Memory B cell (primary cell): ENCODE measurements at regions not wholly inside any gene's neighbourhood (a gene's known extent, or its start where the extent isn't known, plus 50 kb on each side); places are given as distances from the start of the nearest gene placed in this dataset.
"Not testable (repeated sequence)": the region's sequence is repeated elsewhere in the genome, so short reads cannot be mapped to it uniquely, and the experiment has no call there.

ENCODE experiments used
- ATAC-seq: fragments of 150-1000 bp; cut with Tn5 transposase; 2 replicates; pipeline ENCODE4 v1.10.0; 2021; ENCODE audit warnings: low read depth, mild to moderate bottlenecking, moderate library complexity
- DNase-seq, 2 donors: peaks; one replicate each; pipeline ENCODE4 v3.0.0; 2022; ENCODE audit warnings: low spot score in 2 of 2
- H3K27ac Mint-ChIP-seq: one replicate; pipeline ENCODE4 v1.8.0; 2022; ENCODE audit warnings: mild to moderate bottlenecking, moderate library complexity, mixed read lengths
- H3K27me3 Mint-ChIP-seq: one replicate; pipeline ENCODE4 v1.8.0; 2022; ENCODE audit warnings: mixed read lengths
- H3K36me3 Mint-ChIP-seq: one replicate; pipeline ENCODE4 v1.8.0; 2022; ENCODE audit warnings: mild to moderate bottlenecking, mixed read lengths
- H3K4me1 Mint-ChIP-seq: one replicate; pipeline ENCODE4 v1.8.0; 2022; ENCODE audit warnings: mixed read lengths
- H3K4me3 Mint-ChIP-seq: one replicate; pipeline ENCODE4 v1.8.0; 2022; ENCODE audit warnings: mild to moderate bottlenecking, moderate library complexity, mixed read lengths
- H3K9me3 Mint-ChIP-seq: one replicate; pipeline ENCODE4 v1.8.0; 2022; ENCODE audit warnings: mixed read lengths

DNA sequence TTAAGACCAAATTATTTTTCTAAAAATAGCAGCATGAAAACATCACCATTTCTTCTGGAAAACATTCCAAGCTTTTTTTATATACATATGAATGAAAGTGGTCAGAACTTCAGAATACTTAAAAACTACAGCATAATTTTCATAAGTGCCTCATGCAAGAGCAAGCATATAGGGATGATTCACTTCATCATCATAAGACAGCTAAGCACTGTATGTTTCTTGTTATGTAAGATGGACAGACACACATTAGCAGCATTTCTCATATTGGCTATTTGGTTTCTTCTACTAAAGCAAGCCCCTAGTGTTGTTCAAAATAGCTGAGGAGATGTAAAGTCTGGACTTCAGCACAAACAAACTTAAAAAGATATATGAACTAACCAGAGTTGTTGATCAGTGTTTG, 213.1 kb upstream of the NOCT start:
- no peak overlapping the region for H3K27ac Mint-ChIP-seq
- no peak overlapping the region for H3K4me3 Mint-ChIP-seq
- H3K4me1 Mint-ChIP-seq, result no peaks in the 10 kb centered on the region
- ATAC-seq (no peak), DNase-seq (no peak)
- no peaks in the 10 kb centered on the region for H3K9me3 Mint-ChIP-seq
- no peaks in the 10 kb centered on the region for H3K36me3 Mint-ChIP-seq
- peaks cover 13% of the 10 kb centered on the region for H3K27me3 Mint-ChIP-seq

DNA sequence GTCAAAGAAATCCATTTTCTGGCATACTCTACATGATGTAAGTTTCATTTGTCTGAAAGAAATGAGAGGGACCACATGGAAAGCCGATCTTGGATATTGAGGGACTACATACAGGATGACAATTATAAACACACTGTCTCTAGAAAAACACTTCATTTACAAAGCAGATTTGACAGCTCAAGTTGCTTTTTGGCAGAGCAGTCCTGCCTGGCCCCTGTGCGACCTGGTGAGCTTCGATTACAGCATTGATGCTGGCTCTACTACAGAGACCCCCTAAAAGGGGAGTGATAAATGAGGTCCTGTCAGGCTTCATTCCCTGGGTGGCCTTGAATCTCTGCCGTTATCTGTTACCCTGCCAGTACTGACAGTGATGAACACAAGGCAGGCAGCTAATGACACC, 215.2 kb upstream of the NOCT start:
- no peak for DNase-seq
- H3K27ac Mint-ChIP-seq, result no peak overlapping the region
- no peak for ATAC-seq
- no peaks in the 10 kb centered on the region for H3K36me3 Mint-ChIP-seq
- H3K4me1 Mint-ChIP-seq, result peaks cover 2% of the 10 kb centered on the region
- peaks cover 2% of the 10 kb centered on the region for H3K9me3 Mint-ChIP-seq
- H3K27me3 Mint-ChIP-seq, result peaks cover 14% of the 10 kb centered on the region
- H3K4me3 Mint-ChIP-seq, result no peak overlapping the region

DNA sequence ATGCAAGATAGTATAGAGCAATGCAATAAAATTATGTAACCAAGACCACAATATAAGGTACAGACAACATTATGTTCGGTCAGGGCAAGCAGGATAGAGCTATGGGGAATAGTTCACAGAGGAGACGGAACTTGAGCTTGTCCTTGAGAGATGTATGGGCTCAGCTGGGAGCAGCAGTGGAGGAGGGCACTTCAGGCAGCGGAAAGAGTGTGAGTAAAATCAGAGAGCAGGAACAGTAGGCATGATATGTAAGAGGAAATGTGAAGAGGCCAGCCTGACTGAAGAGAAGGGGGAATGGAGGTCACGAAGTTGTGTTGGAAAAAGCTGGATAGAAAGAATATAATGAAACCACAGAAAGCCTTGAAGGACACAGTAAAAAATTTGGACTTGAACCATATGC, 217.2 kb upstream of the NOCT start:
- no peak for ATAC-seq
- Mint-ChIP-seq H3K4me3 (no peak overlapping the region), H3K27me3 (peaks cover 11% of the 10 kb centered on the region), H3K36me3 (no peaks in the 10 kb centered on the region), H3K27ac (no peak overlapping the region), H3K9me3 (peaks cover 3% of the 10 kb centered on the region), H3K4me1 (peaks cover 2% of the 10 kb centered on the region)
- no peak for DNase-seq

DNA sequence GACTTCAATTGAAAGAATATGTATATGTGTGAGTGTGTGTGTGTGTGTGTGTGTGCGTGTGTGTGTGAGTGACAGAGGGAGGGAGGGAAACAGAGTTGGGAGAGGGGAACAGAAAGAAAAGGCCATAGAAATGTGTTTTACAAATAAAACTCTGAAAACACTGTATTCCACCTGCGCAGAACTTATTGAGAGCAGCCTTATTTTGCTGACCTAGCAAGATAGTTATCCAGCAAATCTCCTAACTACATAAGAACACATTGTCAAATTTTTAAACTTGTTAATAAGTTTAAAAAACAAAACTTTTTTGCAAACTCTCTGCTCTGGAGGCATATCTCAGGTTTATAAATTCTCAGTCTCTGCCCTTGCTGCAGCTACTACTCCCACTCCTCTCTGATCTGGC, 217.9 kb upstream of the NOCT start:
- DNase-seq (no peak), ATAC-seq (no peak)
- Mint-ChIP-seq H3K9me3 (peaks cover 4% of the 10 kb centered on the region), H3K4me3 (no peak overlapping the region), H3K4me1 (peaks cover 2% of the 10 kb centered on the region), H3K27ac (no peak overlapping the region), H3K36me3 (no peaks in the 10 kb centered on the region), H3K27me3 (peaks cover 11% of the 10 kb centered on the region)

DNA sequence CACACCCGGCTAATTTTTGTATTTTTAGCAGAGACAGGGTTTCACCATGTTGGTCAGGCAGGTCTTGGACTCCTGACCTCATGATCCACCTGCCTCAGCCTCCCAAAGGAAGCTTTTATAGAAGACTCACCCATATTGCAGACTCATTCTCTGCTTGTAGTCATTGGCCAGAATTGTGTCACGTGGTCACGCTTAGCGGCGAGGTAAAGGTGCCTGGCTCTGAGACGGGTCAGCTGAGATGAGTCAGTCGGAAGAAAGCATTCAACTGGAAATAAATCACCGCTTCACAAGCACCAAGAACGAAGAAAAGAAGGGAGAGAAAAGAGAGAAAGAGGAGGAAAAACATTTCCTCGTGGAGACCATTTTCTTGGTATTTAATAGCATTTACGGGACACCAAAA, 218.8 kb upstream of the NOCT start:
- H3K4me1 Mint-ChIP-seq, result peaks cover 2% of the 10 kb centered on the region
- H3K9me3 Mint-ChIP-seq, result peaks cover 4% of the 10 kb centered on the region
- H3K36me3 Mint-ChIP-seq, result no peaks in the 10 kb centered on the region
- no peak overlapping the region for H3K27ac Mint-ChIP-seq
- no peak for DNase-seq
- H3K27me3 Mint-ChIP-seq, result peaks cover 11% of the 10 kb centered on the region
- no peak for ATAC-seq
- H3K4me3 Mint-ChIP-seq, result no peak overlapping the region

DNA sequence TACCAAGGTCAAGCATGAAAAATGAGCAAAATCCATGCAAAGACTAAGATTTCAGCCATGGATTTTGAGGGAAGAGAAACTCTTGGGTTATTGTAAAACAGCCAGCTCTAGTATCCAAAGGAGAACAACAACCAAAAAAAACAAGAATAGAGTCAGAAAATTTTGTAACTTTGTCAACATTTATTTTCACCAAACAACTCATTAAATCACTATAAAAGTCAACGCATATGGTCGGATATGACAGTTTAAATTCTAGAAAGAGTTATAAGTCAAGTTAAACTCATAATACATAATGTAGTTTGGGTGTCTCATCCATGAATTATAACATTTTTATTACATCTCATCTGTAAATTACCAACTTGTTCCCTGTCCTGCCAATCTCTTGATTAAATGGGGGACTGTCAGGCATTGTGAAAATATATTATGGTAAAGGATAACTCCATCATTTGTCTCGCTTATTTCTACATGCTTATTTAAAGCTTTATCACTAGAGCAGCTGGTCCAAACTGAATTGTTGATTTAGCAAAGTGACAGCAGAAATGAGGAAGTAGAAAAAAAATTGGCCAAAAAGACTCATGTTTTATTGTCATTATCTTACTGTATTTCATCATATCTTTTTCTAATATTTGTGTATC, 224.8 kb upstream of the NOCT start:
- Mint-ChIP-seq H3K9me3 (peaks cover 3% of the 10 kb centered on the region), H3K36me3 (no peaks in the 10 kb centered on the region), H3K4me3 (no peak overlapping the region), H3K27me3 (peaks cover 3% of the 10 kb centered on the region), H3K4me1 (no peaks in the 10 kb centered on the region), H3K27ac (no peak overlapping the region)
- DNase-seq (no peak), ATAC-seq (no peak)

DNA sequence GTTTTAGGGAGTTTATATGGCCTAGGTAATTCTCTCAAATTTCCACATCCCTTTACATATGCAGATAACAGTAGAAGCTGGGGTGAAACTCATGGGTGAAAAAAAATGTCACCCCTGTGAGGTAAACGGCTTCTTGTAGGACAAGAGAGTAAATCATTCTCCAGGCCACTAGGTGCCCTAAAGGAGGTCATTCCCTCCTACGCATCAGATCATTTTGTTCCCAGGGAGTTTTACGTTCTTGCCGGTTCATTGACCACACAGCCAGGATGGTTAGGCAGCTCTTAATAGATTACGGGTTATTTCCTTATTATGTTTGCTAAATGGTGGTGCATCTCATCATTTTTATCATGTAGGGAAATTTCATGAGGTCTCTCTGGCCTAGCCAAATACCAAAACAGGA, 225.8 kb upstream of the NOCT start:
- H3K27ac Mint-ChIP-seq, result no peak overlapping the region
- peaks cover 3% of the 10 kb centered on the region for H3K9me3 Mint-ChIP-seq
- no peaks in the 10 kb centered on the region for H3K4me1 Mint-ChIP-seq

DNA sequence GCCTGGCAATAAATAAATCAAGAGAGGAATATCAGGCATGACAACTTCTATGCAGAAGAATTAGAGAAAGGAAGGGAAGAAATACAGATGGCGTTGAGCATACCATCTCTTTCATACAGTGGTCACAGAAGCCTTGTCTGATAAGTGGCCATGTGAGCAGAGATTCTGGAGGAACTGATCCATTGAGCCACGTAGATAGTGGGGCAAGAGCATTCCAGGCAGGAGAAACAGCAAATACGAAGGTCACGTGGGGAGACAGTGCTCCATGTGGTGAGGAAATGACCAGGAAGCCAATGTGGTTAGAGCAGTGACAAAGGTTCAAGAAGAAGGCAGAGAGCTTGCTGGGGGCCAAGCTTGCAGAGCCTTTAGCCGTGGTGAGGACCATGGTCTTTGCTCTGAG, 226.7 kb upstream of the NOCT start:
- Mint-ChIP-seq H3K27ac (no peak overlapping the region), H3K4me3 (no peak overlapping the region), H3K36me3 (no peaks in the 10 kb centered on the region), H3K4me1 (no peaks in the 10 kb centered on the region), H3K27me3 (peaks cover 6% of the 10 kb centered on the region), H3K9me3 (peaks cover 3% of the 10 kb centered on the region)
- no peak for DNase-seq
- ATAC-seq, result no peak

More for the DNA sequence above, 225.8 kb upstream of the NOCT start:
- H3K4me3 Mint-ChIP-seq, result no peak overlapping the region
- no peaks in the 10 kb centered on the region for H3K36me3 Mint-ChIP-seq
- H3K27me3 Mint-ChIP-seq, result peaks cover 3% of the 10 kb centered on the region
- no peak for ATAC-seq
- DNase-seq, result no peak

DNA sequence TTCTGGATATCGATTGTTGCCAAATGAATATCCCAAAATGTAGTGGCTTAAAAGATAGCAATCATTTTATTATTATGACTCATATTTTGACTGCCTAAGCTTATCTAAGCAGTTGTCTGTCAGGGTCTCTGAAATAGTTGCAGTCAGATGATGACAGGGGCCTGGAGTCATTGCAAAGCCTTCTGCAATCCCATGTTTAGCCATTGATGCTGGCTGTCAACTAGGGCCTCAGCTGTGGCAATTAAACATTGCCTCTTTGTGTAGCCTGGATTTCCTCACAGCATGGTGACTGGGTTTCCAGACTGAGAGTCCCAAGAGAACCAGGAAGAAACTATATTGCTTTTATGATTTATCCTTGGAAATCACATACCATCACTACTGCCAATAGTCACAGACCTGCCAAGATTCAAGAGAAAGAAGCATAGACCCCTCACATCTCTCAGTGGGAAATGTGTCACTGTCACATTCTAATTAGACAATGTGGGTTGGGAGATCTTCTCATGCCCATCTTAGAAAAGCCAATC, 227.3 kb upstream of the NOCT start:
- Mint-ChIP-seq H3K36me3 (no peaks in the 10 kb centered on the region), H3K27ac (no peak overlapping the region), H3K27me3 (peaks cover 6% of the 10 kb centered on the region), H3K4me3 (no peak overlapping the region), H3K4me1 (no peaks in the 10 kb centered on the region), H3K9me3 (peaks cover under 1% of the 10 kb centered on the region)
- ATAC-seq, result no peak
- no peak for DNase-seq

DNA sequence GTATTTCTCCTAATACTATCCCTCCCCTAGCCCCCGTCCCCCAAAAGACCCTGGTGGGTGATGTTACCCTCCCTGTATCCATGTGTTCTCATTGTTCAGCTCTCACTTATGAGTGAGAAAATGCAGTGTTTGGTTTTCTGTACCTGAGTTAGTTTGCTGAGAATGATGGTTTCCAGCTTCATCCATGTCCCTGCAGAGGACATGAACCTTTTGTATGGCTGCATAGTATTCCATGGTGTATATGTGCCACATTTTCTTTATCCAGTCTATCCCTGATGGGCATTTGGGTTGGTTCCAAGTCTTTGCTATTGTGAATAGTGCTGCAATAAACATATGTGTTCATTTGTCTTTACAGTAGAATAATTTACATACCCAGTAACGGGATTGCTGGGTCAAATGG, 235.8 kb upstream of the NOCT start:
- H3K9me3 Mint-ChIP-seq, H3K36me3 Mint-ChIP-seq, DNase-seq, ATAC-seq, H3K4me3 Mint-ChIP-seq, H3K4me1 Mint-ChIP-seq, H3K27me3 Mint-ChIP-seq, H3K27ac Mint-ChIP-seq: not testable (repeated sequence)

DNA sequence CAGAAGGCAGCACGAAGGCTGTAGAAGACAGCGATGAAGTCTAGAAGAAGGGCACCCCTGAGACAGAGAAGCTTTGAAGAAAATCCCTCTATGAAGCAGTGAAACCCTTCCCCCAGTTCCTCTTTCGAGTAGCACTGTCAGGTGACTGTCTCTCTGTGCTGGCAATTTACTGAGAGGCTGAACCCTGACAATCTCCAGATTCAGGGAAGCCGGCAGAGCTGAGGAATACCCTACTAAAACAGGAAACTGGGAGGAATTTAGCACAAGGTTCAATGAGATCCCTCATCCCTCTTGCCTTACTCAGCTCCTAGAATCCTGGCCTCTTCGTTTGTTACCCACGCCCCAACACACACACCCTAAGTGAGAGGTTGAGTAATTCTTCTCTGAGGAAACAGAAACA, 239.7 kb upstream of the NOCT start:
- no peak for DNase-seq
- peaks cover 3% of the 10 kb centered on the region for H3K4me1 Mint-ChIP-seq

DNA sequence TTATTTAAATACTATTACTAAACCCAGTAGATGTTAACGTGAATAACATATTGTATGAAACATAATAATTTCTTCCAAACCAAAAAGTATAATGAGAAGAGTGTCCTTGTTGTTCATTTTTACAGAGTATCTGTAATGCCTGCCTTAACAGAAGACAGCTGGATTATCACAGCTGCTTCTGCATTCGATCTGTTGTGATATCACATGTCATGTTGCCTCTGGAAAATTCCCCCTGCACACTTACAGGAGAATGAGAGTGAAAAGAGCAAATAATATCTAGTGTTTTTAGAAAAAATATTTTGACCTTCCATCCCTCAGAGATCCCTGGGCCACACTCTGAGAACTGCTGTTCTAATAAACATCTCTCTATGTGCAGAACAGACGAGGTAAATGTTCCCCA, 240.1 kb upstream of the NOCT start:
- H3K27me3 Mint-ChIP-seq, result no peaks in the 10 kb centered on the region

More for the DNA sequence above, 239.7 kb upstream of the NOCT start:
- no peak overlapping the region for H3K4me3 Mint-ChIP-seq
- peak; percentile 74 for ATAC-seq
- no peak overlapping the region for H3K27ac Mint-ChIP-seq
- peaks cover 2% of the 10 kb centered on the region for H3K9me3 Mint-ChIP-seq
- H3K36me3 Mint-ChIP-seq, result no peaks in the 10 kb centered on the region
- no peaks in the 10 kb centered on the region for H3K27me3 Mint-ChIP-seq

DNA sequence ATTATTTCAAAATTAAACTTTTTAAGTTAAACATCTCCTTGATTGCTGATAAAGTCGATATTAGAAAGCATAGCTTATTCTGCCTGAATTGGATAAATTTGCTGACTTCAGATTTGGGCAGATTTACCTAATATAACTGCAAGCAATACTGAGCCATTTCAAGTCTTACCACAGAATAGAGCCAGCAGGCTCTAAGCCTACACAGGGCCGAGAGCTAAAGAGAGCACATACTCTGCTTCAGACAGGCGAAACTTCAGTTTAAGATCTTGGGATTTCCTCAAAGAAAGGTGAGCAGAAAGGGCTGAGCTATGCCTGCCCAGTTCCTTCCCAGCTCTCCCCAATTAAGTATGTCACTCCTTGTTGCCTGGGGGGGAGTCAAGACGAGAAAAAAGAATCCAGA, 240.6 kb upstream of the NOCT start:
- ATAC-seq (no peak), DNase-seq (no peak)
- Mint-ChIP-seq H3K27ac (no peak overlapping the region), H3K27me3 (no peaks in the 10 kb centered on the region), H3K4me3 (no peak overlapping the region), H3K9me3 (peaks cover 2% of the 10 kb centered on the region), H3K4me1 (peaks cover 3% of the 10 kb centered on the region), H3K36me3 (no peaks in the 10 kb centered on the region)

More for the DNA sequence above, 240.1 kb upstream of the NOCT start:
- Mint-ChIP-seq H3K27ac (no peak overlapping the region), H3K36me3 (no peaks in the 10 kb centered on the region), H3K4me1 (peaks cover 3% of the 10 kb centered on the region), H3K4me3 (no peak overlapping the region), H3K9me3 (peaks cover 2% of the 10 kb centered on the region)
- DNase-seq, result no peak
- ATAC-seq, result no peak

DNA sequence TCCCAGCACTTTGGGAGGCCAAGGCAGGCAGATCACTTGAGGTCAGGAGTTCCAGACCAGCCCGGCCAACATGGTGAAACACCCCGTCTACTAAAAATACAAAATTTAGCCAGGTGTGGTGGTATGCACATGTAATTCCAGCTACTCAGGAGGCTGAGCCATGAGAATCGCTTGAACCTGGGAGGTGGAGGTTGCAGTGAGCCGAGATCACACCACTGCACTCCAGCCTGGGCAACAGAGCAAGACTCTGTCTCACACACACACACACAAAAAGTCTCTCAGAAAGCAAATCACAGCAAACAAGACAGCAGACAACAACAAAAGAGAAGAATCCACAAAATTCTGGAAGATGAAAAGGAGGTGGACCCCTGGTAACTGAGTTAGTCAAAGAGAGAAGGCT, 241.5 kb upstream of the NOCT start:
- not testable (repeated sequence) for ATAC-seq, H3K4me3 Mint-ChIP-seq, DNase-seq, H3K27me3 Mint-ChIP-seq, H3K27ac Mint-ChIP-seq, H3K9me3 Mint-ChIP-seq, H3K36me3 Mint-ChIP-seq, H3K4me1 Mint-ChIP-seq

DNA sequence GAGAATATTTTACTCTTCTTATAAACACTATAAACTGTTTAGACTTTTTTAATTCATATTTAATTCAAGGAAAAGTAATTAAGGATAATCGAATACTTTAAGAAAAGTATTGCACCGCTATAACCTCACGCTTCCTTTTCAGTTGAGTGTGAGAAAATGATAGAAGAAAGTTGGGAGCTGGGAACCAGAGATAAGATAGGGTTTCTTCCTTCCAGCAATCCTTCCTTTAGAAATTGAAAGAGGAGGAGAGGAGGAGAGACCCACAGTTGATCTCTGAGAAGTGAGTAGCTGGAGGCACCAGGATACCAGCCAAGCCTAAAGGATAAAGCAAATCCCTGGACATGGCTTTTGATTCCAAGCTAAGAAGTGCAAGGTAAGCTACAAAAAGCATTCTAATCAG, 242.3 kb upstream of the NOCT start:
- H3K36me3 Mint-ChIP-seq, result no peaks in the 10 kb centered on the region
- ATAC-seq, result no peak
- peaks cover 3% of the 10 kb centered on the region for H3K4me1 Mint-ChIP-seq
- peaks cover 2% of the 10 kb centered on the region for H3K27me3 Mint-ChIP-seq
- H3K27ac Mint-ChIP-seq, result no peak overlapping the region
- H3K9me3 Mint-ChIP-seq, result no peaks in the 10 kb centered on the region
- no peak for DNase-seq
- no peak overlapping the region for H3K4me3 Mint-ChIP-seq
